ENCODE measurements at regions not wholly inside any gene's neighbourhood (a gene's known extent, or its start where the extent isn't known, plus 50 kb on each side); places are given as distances from the start of the nearest gene placed in this dataset.

DNA sequence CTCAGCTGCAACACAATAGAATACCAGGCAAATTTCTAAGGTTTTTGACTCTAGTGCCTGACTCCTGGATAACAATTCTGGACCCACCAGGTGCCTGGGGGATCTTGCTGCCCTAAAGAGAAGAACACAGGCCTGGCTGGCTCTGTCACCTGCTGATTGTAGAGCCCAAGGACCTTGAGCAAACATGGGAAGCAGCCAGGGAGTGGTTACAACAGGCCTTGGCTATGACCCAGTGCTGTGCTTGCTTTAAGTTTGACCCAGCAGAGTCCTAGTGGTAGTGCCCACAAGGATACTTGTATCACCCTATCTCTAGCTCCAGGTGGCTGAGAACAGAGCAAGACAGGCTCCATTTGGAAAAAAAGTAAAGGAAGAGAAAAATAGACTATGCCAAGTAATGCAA, 176.8 kb upstream of the DCAF12L2 start:
- no peak for TF ChIP-seq POLR2A (IDR thresholded peaks at IDR 0.05; ENCODE audit: low read depth, low read length)
- TF ChIP-seq, protein P1, sequence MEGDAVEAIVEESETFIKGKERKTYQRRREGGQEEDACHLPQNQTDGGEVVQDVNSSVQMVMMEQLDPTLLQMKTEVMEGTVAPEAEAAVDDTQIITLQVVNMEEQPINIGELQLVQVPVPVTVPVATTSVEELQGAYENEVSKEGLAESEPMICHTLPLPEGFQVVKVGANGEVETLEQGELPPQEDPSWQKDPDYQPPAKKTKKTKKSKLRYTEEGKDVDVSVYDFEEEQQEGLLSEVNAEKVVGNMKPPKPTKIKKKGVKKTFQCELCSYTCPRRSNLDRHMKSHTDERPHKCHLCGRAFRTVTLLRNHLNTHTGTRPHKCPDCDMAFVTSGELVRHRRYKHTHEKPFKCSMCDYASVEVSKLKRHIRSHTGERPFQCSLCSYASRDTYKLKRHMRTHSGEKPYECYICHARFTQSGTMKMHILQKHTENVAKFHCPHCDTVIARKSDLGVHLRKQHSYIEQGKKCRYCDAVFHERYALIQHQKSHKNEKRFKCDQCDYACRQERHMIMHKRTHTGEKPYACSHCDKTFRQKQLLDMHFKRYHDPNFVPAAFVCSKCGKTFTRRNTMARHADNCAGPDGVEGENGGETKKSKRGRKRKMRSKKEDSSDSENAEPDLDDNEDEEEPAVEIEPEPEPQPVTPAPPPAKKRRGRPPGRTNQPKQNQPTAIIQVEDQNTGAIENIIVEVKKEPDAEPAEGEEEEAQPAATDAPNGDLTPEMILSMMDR (IDR thresholded peaks at IDR 0.05; ENCODE audit: extremely low read depth in 1 of 2, insufficient read depth in 1 of 2, low read depth in 1 of 2, low read length in 2 of 2): no peak
- no peak for TF ChIP-seq POLR2AphosphoS5 (IDR thresholded peaks at IDR 0.05; ENCODE audit: insufficient read depth, low read depth, low read length)
- TF ChIP-seq EZH2 (IDR thresholded peaks at IDR 0.05; ENCODE audit: borderline replicate concordance, low read depth, low read length, severe bottlenecking): no peak
- TF ChIP-seq, protein P2, sequence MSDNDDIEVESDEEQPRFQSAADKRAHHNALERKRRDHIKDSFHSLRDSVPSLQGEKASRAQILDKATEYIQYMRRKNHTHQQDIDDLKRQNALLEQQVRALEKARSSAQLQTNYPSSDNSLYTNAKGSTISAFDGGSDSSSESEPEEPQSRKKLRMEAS (IDR thresholded peaks at IDR 0.05; ENCODE audit: insufficient read depth, insufficient read length): no peak
